ENCODE measurements at regions not wholly inside any gene's neighbourhood (a gene's known extent, or its start where the extent isn't known, plus 50 kb on each side); places are given as distances from the start of the nearest gene placed in this dataset.
"Not testable (repeated sequence)": the region's sequence is repeated elsewhere in the genome, so short reads cannot be mapped to it uniquely, and the experiment has no call there.

- TF ChIP-seq POLR2A, CTCF (IDR thresholded peaks at IDR 0.05): not testable (repeated sequence)
Measured at GRCh38 chr13:52234928-52235327, 75.5 kb upstream of the NEK3 start.
